ENCODE measurements at regions not wholly inside any gene's neighbourhood (a gene's known extent, or its start where the extent isn't known, plus 50 kb on each side); places are given as distances from the start of the nearest gene placed in this dataset.

DNA sequence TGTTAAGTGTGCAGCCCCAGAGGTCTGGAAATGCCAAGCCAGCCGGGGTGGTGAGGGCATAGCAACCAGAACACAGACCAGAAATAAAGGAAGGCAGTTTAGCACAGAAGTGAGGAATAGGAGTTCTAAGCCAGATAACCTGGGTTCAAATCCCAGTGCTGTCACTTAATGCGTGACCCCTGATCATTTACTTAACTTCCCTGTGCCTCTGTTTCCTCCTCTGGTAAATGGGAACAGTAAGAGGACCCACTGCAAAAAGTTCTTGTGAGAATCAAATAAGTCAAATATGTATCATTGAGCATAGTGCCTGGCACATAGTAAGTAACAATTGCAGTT, 125.2 kb upstream of the ARHGEF3 start:
- no peak overlapping the region for H2BK15ac ChIP-seq (ENCODE audit: low read depth, low read length)
- H3K27ac ChIP-seq (ENCODE audit: insufficient read depth, low read length), result no peak overlapping the region
- H4K8ac ChIP-seq (ENCODE audit: low read depth in 2 of 2, low read length in 2 of 2), result no peak overlapping the region
- POLR2A ChIA-PET (ENCODE audit: unreplicated experiment), result no interaction called here
- H3K18ac ChIP-seq (ENCODE audit: low read depth, low read length), result no peak overlapping the region
- no peak overlapping the region for H3K4me3 ChIP-seq (ENCODE audit: insufficient read depth, low read depth, low read length)
- TF ChIP-seq CHD1 (IDR thresholded peaks at IDR 0.05; ENCODE audit: low read depth, low read length) (no peak), MAFK (IDR thresholded peaks at IDR 0.05; ENCODE audit: low read depth, low read length) (no peak), RCOR1 (IDR thresholded peaks at IDR 0.05; ENCODE audit: insufficient replicate concordance, low read length) (no peak), FOS (IDR thresholded peaks at IDR 0.05; ENCODE audit: low read depth, low read length) (no peak), CEBPB (IDR thresholded peaks at IDR 0.05; ENCODE audit: low read depth, low read length) (no peak), MXI1 (IDR thresholded peaks at IDR 0.05; ENCODE audit: borderline replicate concordance, low read depth, low read length) (no peak), NFE2L2 (IDR thresholded peaks at IDR 0.05; ENCODE audit: low read depth, low read length) (no peak), RFX5 (IDR thresholded peaks at IDR 0.05; ENCODE audit: low read depth, low read length) (no peak), RAD21 (IDR thresholded peaks at IDR 0.05; ENCODE audit: low read length) (no peak)
- no peak overlapping the region for H2BK5ac ChIP-seq (ENCODE audit: low read depth, low read length, poor library complexity, severe bottlenecking)
- no peak overlapping the region for H2AFZ ChIP-seq (replicated peaks; ENCODE audit: low read length, poor library complexity)
- H3K4me1 ChIP-seq (ENCODE audit: control insufficient read depth, insufficient read depth, low read length), result peaks cover 2% of the 10 kb centered on the region; the same call in 1 of the 2 replicates
- H3K14ac ChIP-seq (replicated peaks; ENCODE audit: low read depth, low read length), result no peak overlapping the region
- no peaks in the 10 kb centered on the region for H3K9me3 ChIP-seq (ENCODE audit: control insufficient read depth, insufficient read depth, low read length)
- intact Hi-C loops (cut with micrococcal nuclease), result no loop called here
- no peak overlapping the region for H2AK5ac ChIP-seq (ENCODE audit: low read depth, low read length)
- ATAC-seq (ENCODE audit: low read depth) (no peak), DNase-seq (no peak)
- no peak overlapping the region for H3K23ac ChIP-seq (ENCODE audit: low read depth, low read length)
- no peak overlapping the region for H4K91ac ChIP-seq (ENCODE audit: insufficient read depth, low read depth, low read length)
- in situ Hi-C loops (cut with MboI; ENCODE audit: low sequenced_read_pairs), result no loop called here
- H3K56ac ChIP-seq (ENCODE audit: extremely low read depth, insufficient read depth, low read length), result no peak overlapping the region
- H2AK9ac ChIP-seq (replicated peaks; ENCODE audit: low read depth, low read length, poor library complexity), result no peak overlapping the region
- WGBS, 2 experiments (ENCODE audit: extremely low coverage in 2 of 2, insufficient read length in 1 of 2), result no CpG with 5 or more reads among the region's 2 CpGs
- no peaks in the 10 kb centered on the region for H4K20me1 ChIP-seq (ENCODE audit: insufficient read depth, low read length)
- BruUV-seq (replicated peaks), result no TSS peak
- no peaks in the 10 kb centered on the region for H3K79me1 ChIP-seq (ENCODE audit: low read depth in 1 of 2, low read length in 2 of 2)
- no peak overlapping the region for H3K4ac ChIP-seq (ENCODE audit: low read depth, low read length)
- no peak overlapping the region for H2BK20ac ChIP-seq (ENCODE audit: low read depth, low read length)
- dilution Hi-C loops (cut with HindIII; ENCODE audit: low sequenced_read_pairs, unreplicated experiment), result no loop called here
- H3K36me3 ChIP-seq (ENCODE audit: control insufficient read depth, insufficient read depth, low read length), result no peaks in the 10 kb centered on the region
- no peak overlapping the region for H4K5ac ChIP-seq (ENCODE audit: low read depth, low read length)
- CTCF ChIA-PET, result interaction anchor here (0.7 kb wide), 1 partner anchor 11 kb away, joined by 3 read pairs; no protein-coding TSS in a partner anchor
- H3K9ac ChIP-seq (ENCODE audit: low read depth, low read length), result no peak overlapping the region
- no peak overlapping the region for H3K4me2 ChIP-seq (ENCODE audit: low read depth, low read length)
- H2BK120ac ChIP-seq (ENCODE audit: low read depth, low read length), result no peak overlapping the region
- no peaks in the 10 kb centered on the region for H3K27me3 ChIP-seq (ENCODE audit: control insufficient read depth, insufficient read depth, low read length)
- H3K9me1 ChIP-seq (ENCODE audit: insufficient read depth, low read length), result 0 out of 2 replicates have a peak, but pooled peaks cover 8% of the 10 kb centered on the region
